Upper lobe of right lung (tissue), 1 donor: ENCODE measurements at regions not wholly inside any gene's neighbourhood (a gene's known extent, or its start where the extent isn't known, plus 50 kb on each side); places are given as distances from the start of the nearest gene placed in this dataset.
"Not testable (repeated sequence)": the region's sequence is repeated elsewhere in the genome, so short reads cannot be mapped to it uniquely, and the experiment has no call there.

Experiments
- ATAC-seq: fragments of 200-7000 bp; cut with Tn5 transposase; one replicate; pipeline ENCODE4 v1.9.1; 2020; ENCODE audit warnings: mild to moderate bottlenecking, moderate library complexity
- DNase-seq: peaks from one replicate; pipeline ENCODE4 v3.0.0-alpha.2; 2020
- H3K27ac ChIP-seq: fragments of 200-600 bp; one replicate; pipeline ENCODE4 v1.8.0; 2022
- H3K27me3 ChIP-seq: fragments of 200-600 bp; one replicate; pipeline ENCODE4 v1.8.0; 2022; ENCODE audit warnings: mild to moderate bottlenecking
- H3K36me3 ChIP-seq: fragments of 200-600 bp; one replicate; pipeline ENCODE4 v1.8.0; 2022
- H3K4me1 ChIP-seq: fragments of 200-600 bp; one replicate; pipeline ENCODE4 v1.8.0; 2022
- H3K4me3 ChIP-seq: fragments of 200-600 bp; one replicate; pipeline ENCODE4 v1.8.0; 2022; ENCODE audit warnings: mild to moderate bottlenecking
- H3K9me3 ChIP-seq: fragments of 200-600 bp; one replicate; pipeline ENCODE4 v1.8.0; 2022
- intact Hi-C: fragments of 100-400 bp; cut with DNase I; formaldehyde crosslinking; loops from one replicate; pipeline ENCODE4 v1.11.0; 2022
- TF ChIP-seq, protein P1 (sequence below): fragments of 200-600 bp; IDR thresholded peaks from one replicate; pipeline ENCODE4 v1.8.0; 2022; ENCODE audit warnings: antibody characterized with exemption
- donor health status: DM: no; HTN: yes; CAD: no; lungs with severe emphysema.

DNA sequence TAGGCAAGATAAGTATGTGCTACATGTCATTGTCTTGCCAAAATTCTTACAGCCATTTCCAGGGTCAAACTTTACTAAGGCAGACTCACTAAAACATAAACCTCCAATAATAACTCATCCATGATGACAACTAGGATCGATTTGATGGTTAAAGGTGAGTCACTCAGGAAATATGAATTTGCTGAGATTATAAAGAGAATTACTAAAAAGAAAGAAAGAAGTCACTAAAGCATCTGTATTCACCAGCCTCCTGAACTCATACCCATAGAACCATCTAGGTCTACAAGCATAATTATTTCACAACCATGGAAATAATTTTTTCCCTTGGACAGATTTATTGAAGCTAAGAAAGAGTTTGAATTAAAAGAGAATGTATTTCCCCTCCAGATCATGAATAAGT lies 258.6 kb downstream of the TLE1 start:
- Histone ChIP-seq H3K9me3 (peaks cover 6% of the 10 kb centered on the region), H3K36me3 (no peaks in the 10 kb centered on the region), H3K4me1 (no peaks in the 10 kb centered on the region), H3K4me3 (no peak overlapping the region), H3K27ac (no peak overlapping the region), H3K27me3 (no peaks in the 10 kb centered on the region)
- TF ChIP-seq, protein P1, sequence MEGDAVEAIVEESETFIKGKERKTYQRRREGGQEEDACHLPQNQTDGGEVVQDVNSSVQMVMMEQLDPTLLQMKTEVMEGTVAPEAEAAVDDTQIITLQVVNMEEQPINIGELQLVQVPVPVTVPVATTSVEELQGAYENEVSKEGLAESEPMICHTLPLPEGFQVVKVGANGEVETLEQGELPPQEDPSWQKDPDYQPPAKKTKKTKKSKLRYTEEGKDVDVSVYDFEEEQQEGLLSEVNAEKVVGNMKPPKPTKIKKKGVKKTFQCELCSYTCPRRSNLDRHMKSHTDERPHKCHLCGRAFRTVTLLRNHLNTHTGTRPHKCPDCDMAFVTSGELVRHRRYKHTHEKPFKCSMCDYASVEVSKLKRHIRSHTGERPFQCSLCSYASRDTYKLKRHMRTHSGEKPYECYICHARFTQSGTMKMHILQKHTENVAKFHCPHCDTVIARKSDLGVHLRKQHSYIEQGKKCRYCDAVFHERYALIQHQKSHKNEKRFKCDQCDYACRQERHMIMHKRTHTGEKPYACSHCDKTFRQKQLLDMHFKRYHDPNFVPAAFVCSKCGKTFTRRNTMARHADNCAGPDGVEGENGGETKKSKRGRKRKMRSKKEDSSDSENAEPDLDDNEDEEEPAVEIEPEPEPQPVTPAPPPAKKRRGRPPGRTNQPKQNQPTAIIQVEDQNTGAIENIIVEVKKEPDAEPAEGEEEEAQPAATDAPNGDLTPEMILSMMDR: no peak
- intact Hi-C loops: no loop called here
- ATAC-seq: no peak
- no peak for DNase-seq

DNA sequence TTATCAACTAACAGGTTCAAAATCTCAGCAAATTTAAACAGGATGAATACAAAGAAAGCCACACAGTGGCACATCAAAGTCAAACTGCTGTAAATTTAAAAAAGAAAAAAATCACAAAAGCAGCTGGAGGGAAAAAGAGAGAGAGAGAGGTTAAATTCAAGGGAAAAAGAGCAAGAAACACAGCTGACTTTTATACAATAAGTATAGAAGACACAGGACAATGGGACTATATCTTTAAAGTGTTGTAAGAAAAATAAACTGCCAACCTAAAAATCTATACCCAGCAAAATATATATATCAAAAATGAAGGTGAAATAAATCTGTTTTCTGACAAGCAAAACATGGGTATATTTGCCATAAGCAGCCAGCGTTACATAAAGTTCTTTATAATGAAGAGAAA lies 261.5 kb downstream of the TLE1 start:
- intact Hi-C loops: no loop called here
- TF ChIP-seq, protein P1: no peak
- ATAC-seq: no peak

DNA sequence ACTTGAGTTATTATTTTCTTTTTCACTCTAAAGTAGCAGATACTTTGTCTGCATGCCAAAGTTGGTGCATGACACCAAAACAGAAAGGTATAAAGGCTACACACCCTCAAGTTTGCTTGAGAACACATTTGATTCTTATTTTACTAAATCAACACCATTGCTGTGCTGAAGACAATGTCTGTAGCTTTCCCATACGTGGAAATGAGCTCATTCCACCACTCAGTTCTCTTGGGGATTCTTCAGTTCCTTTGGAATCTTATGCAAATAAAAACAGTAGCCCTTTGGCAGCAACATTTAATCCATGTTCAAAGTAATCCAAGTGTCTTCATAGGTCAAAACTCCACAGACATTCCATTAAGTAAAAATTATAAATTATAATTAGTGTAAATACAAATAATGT lies 264.9 kb downstream of the TLE1 start:
- no peaks in the 10 kb centered on the region for H3K27me3 ChIP-seq
- ATAC-seq (no peak), DNase-seq (no peak)
- TF ChIP-seq, protein P1: no peak
- no peaks in the 10 kb centered on the region for H3K36me3 ChIP-seq
- H3K4me3 ChIP-seq: no peak overlapping the region
- H3K4me1 ChIP-seq: no peaks in the 10 kb centered on the region
- peaks cover 6% of the 10 kb centered on the region for H3K9me3 ChIP-seq
- H3K27ac ChIP-seq: no peak overlapping the region
- intact Hi-C loops: no loop called here

More for the DNA sequence above, 261.5 kb downstream of the TLE1 start:
- DNase-seq: no peak
- H3K4me3 ChIP-seq: no peak overlapping the region
- no peak overlapping the region for H3K27ac ChIP-seq
- H3K36me3 ChIP-seq: no peaks in the 10 kb centered on the region
- no peaks in the 10 kb centered on the region for H3K4me1 ChIP-seq
- no peaks in the 10 kb centered on the region for H3K27me3 ChIP-seq
- peaks cover 6% of the 10 kb centered on the region for H3K9me3 ChIP-seq

DNA sequence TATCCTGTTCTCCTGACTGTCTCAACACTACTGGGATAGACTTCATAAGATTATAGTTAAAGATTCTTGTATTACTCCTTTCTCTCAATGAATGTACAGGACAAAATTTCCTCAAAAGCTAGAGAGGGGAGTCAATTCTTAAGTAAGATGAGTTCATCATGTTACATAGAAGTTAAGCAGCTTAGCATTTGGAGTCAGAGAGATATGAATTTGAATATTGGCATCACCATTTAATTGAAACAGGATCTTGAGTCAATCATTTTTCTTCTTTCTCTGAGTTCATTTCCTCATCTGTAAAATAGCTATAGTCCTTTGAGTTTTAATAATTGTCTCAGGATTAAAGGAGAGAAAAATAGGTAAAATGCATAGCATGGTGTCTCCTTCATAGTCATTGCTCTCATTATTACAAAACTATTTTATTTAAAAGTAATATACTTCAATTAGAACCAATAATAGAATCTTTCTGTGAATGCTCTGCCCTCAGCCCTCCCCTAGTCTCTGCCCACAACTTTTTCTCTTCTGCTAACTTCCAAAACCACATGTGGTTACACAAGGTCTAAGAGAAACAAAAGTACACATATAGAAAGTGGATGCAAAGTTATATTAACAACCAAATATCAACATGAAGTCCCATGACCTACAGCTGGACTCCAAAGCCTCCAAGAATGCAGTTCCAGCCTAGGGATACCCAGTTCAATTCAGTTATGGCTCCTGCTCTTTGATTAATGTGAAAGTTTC lies 265.6 kb downstream of the TLE1 start:
- Histone ChIP-seq H3K9me3 (peaks cover 6% of the 10 kb centered on the region), H3K36me3 (no peaks in the 10 kb centered on the region), H3K27me3 (no peaks in the 10 kb centered on the region), H3K4me3 (no peak overlapping the region), H3K27ac (no peak overlapping the region), H3K4me1 (no peaks in the 10 kb centered on the region)
- DNase-seq (no peak), ATAC-seq (no peak)
- intact Hi-C loops: no loop called here
- TF ChIP-seq, protein P1: no peak

DNA sequence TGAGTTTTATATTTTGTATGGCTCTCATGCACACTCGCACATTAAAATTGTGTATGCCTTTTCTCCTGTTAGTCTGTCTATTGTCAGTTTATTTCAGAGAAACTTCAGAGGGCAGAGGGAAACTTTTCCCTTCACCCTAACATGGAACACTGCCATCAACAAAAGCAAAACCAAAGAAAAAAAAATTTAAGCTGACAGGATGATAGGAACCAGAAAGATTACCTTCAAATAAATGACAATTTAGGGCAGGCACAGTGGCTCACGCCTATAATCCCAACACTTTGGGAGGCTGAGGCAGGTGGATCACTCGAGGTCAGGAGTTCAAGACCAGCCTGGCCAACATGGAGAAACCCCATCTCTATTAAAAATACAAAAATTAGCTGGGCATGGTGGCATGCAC lies 268.3 kb downstream of the TLE1 start:
- H3K27ac ChIP-seq, H3K27me3 ChIP-seq, H3K4me3 ChIP-seq, intact Hi-C loops, H3K36me3 ChIP-seq, H3K4me1 ChIP-seq, DNase-seq, ATAC-seq, H3K9me3 ChIP-seq: not testable (repeated sequence)

DNA sequence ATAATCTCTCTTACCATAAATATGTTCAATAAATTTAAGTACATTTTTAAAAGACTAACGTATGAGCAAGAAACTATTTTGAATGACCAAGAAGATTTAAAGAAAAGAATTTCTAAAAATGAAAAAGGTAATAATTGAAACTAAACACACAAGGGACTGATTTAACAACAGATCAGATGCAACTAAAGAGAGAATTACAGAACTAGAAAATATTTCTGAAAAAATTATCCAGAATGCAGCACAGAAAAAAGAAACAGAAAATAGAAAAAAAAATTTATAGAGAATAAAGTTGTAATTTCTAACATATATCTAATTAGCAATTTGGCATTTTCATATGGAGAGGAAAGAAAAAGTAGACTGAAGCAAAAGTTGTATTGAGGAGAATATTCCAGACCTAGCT lies 269.3 kb downstream of the TLE1 start:
- no peaks in the 10 kb centered on the region for H3K9me3 ChIP-seq
- no peaks in the 10 kb centered on the region for H3K27me3 ChIP-seq
- DNase-seq (no peak), ATAC-seq (no peak)
- no peak overlapping the region for H3K27ac ChIP-seq
- TF ChIP-seq, protein P1: no peak
- no peak overlapping the region for H3K4me3 ChIP-seq
- no peaks in the 10 kb centered on the region for H3K36me3 ChIP-seq
- intact Hi-C loops: no loop called here
- H3K4me1 ChIP-seq: no peaks in the 10 kb centered on the region
